ENCODE measurements at regions not wholly inside any gene's neighbourhood (a gene's known extent, or its start where the extent isn't known, plus 50 kb on each side); places are given as distances from the start of the nearest gene placed in this dataset.

GRCh38 chr9:84145780-84146179 lies 165.2 kb downstream of the RMI1 start:
- no peak overlapping the region for H3K4me2 ChIP-seq (ENCODE audit: low read length)
- H3K9me2 ChIP-seq (replicated peaks; ENCODE audit: low read length): no peaks in the 10 kb centered on the region
- DNase-seq (no peak), ATAC-seq (no peak)
- H3K79me2 ChIP-seq (ENCODE audit: low read length): no peaks in the 10 kb centered on the region
- no peak overlapping the region for H3K4me3 ChIP-seq (ENCODE audit: low read length)
- H3F3A ChIP-seq (ENCODE audit: low read length, unreplicated experiment): no peaks in the 10 kb centered on the region
- H3K36me3 ChIP-seq (ENCODE audit: low read depth, low read length): no peaks in the 10 kb centered on the region
- H3K27ac ChIP-seq (ENCODE audit: low read length): no peak overlapping the region
- H2AFZ ChIP-seq (ENCODE audit: low read length): no peak overlapping the region
- TF ChIP-seq, protein P1, sequence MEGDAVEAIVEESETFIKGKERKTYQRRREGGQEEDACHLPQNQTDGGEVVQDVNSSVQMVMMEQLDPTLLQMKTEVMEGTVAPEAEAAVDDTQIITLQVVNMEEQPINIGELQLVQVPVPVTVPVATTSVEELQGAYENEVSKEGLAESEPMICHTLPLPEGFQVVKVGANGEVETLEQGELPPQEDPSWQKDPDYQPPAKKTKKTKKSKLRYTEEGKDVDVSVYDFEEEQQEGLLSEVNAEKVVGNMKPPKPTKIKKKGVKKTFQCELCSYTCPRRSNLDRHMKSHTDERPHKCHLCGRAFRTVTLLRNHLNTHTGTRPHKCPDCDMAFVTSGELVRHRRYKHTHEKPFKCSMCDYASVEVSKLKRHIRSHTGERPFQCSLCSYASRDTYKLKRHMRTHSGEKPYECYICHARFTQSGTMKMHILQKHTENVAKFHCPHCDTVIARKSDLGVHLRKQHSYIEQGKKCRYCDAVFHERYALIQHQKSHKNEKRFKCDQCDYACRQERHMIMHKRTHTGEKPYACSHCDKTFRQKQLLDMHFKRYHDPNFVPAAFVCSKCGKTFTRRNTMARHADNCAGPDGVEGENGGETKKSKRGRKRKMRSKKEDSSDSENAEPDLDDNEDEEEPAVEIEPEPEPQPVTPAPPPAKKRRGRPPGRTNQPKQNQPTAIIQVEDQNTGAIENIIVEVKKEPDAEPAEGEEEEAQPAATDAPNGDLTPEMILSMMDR (conservative IDR thresholded peaks at IDR 0.05; ENCODE audit: low read depth, low read length): no peak
- TF ChIP-seq EZH2 (IDR thresholded peaks at IDR 0.05; ENCODE audit: low read length, unreplicated experiment): no peak
- no peak for TF ChIP-seq EZH2phosphoT487 (IDR thresholded peaks at IDR 0.05; ENCODE audit: borderline replicate concordance, low read length)
- H3K27me3 ChIP-seq (ENCODE audit: low read length): peaks cover 17% of the 10 kb centered on the region
- CTCF ChIA-PET: no interaction called here
- H3K4me1 ChIP-seq (ENCODE audit: insufficient read depth, low read length): no peaks in the 10 kb centered on the region
- no peaks in the 10 kb centered on the region for H4K20me1 ChIP-seq (ENCODE audit: low read length)
- intact Hi-C loops (cut with micrococcal nuclease): no loop called here
- no peak overlapping the region for H3K9ac ChIP-seq (ENCODE audit: low read length)
- no peaks in the 10 kb centered on the region for H3K9me3 ChIP-seq (ENCODE audit: low read length)
- no TSS peak for BruUV-seq (replicated peaks)
- POLR2A ChIA-PET (ENCODE audit: unreplicated experiment): no interaction called here

- Histone ChIP-seq H3K4me2 (ENCODE audit: low read length) (no peak overlapping the region), H3K79me2 (ENCODE audit: low read length) (no peaks in the 10 kb centered on the region), H2AFZ (ENCODE audit: low read length) (no peak overlapping the region), H3F3A (ENCODE audit: low read length, unreplicated experiment) (no peaks in the 10 kb centered on the region), H3K9me3 (ENCODE audit: low read length) (no peaks in the 10 kb centered on the region), H3K4me1 (ENCODE audit: insufficient read depth, low read length) (no peaks in the 10 kb centered on the region), H3K9me2 (replicated peaks; ENCODE audit: low read length) (no peaks in the 10 kb centered on the region), H3K4me3 (ENCODE audit: low read length) (no peak overlapping the region), H3K27ac (ENCODE audit: low read length) (no peak overlapping the region), H3K9ac (ENCODE audit: low read length) (no peak overlapping the region), H4K20me1 (ENCODE audit: low read length) (no peaks in the 10 kb centered on the region), H3K36me3 (ENCODE audit: low read depth, low read length) (no peaks in the 10 kb centered on the region), H3K27me3 (ENCODE audit: low read length) (peaks cover 5% of the 10 kb centered on the region; the same call in 1 of the 2 replicates)
- CTCF ChIA-PET: interaction anchor here (0.5 kb wide), 1 partner anchor 210 kb away, joined by 23 read pairs; no protein-coding TSS in a partner anchor
- intact Hi-C loops (cut with micrococcal nuclease): no loop called here
- POLR2A ChIA-PET (ENCODE audit: unreplicated experiment): no interaction called here
- no TSS peak for BruUV-seq (replicated peaks)
- no peak for ATAC-seq
- no peak for DNase-seq
- TF ChIP-seq EZH2phosphoT487 (IDR thresholded peaks at IDR 0.05; ENCODE audit: borderline replicate concordance, low read length) (no peak), EZH2 (IDR thresholded peaks at IDR 0.05; ENCODE audit: low read length, unreplicated experiment) (no peak)
- TF ChIP-seq, protein P1 (conservative IDR thresholded peaks at IDR 0.05; ENCODE audit: low read depth, low read length): no peak
These were observed 166.5 kb downstream of the RMI1 start for GRCh38 chr9:84146893-84147710.

- no peaks in the 10 kb centered on the region for H3F3A ChIP-seq (ENCODE audit: low read length, unreplicated experiment)
- no peak overlapping the region for H3K4me3 ChIP-seq (ENCODE audit: low read length)
- no peaks in the 10 kb centered on the region for H3K36me3 ChIP-seq (ENCODE audit: low read depth, low read length)
- 0 out of 2 replicates have a peak, but pooled peaks cover 7% of the 10 kb centered on the region for H3K27me3 ChIP-seq (ENCODE audit: low read length)
- H3K4me2 ChIP-seq (ENCODE audit: low read length): no peak overlapping the region
- ChIA-PET POLR2A (ENCODE audit: unreplicated experiment) (no interaction called here), CTCF (no interaction called here)
- no peak overlapping the region for H3K9ac ChIP-seq (ENCODE audit: low read length)
- DNase-seq (no peak), ATAC-seq (no peak)
- H3K79me2 ChIP-seq (ENCODE audit: low read length): no peaks in the 10 kb centered on the region
- no TSS peak for BruUV-seq (replicated peaks)
- no peak overlapping the region for H3K27ac ChIP-seq (ENCODE audit: low read length)
- no peak overlapping the region for H2AFZ ChIP-seq (ENCODE audit: low read length)
- intact Hi-C loops (cut with micrococcal nuclease): no loop called here
- no peaks in the 10 kb centered on the region for H4K20me1 ChIP-seq (ENCODE audit: low read length)
- no peaks in the 10 kb centered on the region for H3K9me2 ChIP-seq (replicated peaks; ENCODE audit: low read length)
- H3K4me1 ChIP-seq (ENCODE audit: insufficient read depth, low read length): no peaks in the 10 kb centered on the region
- no peak for TF ChIP-seq EZH2 (IDR thresholded peaks at IDR 0.05; ENCODE audit: low read length, unreplicated experiment)
- TF ChIP-seq, protein P1 (conservative IDR thresholded peaks at IDR 0.05; ENCODE audit: low read depth, low read length): no peak
- no peak for TF ChIP-seq EZH2phosphoT487 (IDR thresholded peaks at IDR 0.05; ENCODE audit: borderline replicate concordance, low read length)
- H3K9me3 ChIP-seq (ENCODE audit: low read length): no peaks in the 10 kb centered on the region
These were observed 170.6 kb downstream of the RMI1 start for GRCh38 chr9:84151236-84151635.
